ENCODE measurements at regions not wholly inside any gene's neighbourhood (a gene's known extent, or its start where the extent isn't known, plus 50 kb on each side); places are given as distances from the start of the nearest gene placed in this dataset.

DNA sequence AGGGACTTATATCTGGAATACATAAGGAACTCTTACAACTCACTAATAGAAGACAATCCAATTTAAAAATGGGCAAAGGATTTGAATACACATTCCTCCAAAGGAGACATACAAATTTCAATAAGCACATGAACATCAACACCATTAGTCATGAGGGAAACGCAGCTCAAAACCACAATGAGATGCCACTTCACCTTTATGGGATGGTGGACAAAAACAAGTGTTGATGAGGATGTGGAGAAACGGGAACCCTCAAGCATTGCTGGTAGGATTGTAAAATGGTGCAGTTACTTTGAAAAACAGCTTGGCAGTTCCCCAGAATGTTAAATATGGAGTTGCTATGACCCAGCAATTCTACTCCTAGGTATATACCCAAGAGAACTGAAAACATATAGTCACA is 72.7 kb upstream of the IER5L start:
- no peak for DNase-seq

DNA sequence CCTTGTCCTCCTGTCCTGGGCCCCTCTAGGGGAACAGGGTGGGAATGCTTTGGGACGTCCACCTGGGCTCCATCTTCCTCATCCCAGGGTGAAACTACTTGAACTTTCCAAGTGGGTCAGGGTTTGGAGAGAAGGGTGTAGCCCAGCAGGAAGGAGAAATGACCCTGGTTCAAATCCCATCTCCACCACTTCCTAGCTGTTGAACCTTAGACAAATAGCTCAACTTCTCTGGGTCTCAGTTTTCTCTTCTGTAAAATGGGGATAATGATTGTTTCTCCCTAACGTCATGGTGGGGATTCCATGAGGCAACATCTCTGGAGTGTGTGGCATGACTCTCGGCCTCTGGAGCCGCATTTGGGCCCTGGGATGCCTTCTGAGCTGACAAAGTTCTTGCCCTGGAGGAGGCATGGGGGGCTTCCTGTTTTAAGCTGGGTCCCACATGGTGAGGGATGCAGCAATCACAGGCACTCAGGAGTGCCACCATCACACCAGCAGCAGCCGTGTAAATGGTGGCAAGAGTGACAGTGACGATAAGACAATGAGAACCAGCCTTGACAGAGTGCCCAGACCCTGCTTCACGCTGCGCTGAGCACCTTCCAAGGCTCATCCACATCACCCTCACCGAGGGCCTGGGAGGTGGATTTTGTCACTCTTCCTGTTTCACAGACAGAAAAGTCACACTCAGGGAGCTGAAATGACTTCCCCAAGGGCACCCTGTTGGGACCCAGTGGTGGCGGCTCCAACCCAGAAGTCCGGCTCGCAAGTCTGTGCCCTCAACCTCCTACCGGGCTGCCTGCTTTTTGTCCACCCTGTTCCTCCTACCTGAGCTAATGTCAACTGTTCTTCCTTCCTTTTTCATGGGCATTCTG is 69.5 kb upstream of the IER5L start:
- no peak for DNase-seq

DNA sequence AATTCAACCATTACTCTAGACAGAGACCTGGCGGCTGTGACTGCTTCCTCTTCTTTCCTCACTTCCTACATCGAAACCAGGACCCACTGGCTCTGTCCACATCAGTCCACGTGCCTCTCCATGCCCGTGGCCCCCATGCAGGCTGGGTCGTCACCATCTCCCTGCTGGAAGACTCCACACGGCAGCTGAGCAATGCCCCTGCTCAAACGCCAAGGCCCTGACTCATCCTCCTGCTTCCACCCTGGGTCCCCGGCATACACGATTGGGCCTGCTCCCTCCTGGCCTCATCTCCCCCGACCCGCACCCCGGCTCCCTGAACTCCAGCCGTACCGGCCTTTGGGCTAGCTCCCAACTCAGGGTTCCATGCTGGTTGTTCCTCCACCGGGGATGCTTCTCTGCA is 67.2 kb upstream of the IER5L start:
- no peak for DNase-seq

DNA sequence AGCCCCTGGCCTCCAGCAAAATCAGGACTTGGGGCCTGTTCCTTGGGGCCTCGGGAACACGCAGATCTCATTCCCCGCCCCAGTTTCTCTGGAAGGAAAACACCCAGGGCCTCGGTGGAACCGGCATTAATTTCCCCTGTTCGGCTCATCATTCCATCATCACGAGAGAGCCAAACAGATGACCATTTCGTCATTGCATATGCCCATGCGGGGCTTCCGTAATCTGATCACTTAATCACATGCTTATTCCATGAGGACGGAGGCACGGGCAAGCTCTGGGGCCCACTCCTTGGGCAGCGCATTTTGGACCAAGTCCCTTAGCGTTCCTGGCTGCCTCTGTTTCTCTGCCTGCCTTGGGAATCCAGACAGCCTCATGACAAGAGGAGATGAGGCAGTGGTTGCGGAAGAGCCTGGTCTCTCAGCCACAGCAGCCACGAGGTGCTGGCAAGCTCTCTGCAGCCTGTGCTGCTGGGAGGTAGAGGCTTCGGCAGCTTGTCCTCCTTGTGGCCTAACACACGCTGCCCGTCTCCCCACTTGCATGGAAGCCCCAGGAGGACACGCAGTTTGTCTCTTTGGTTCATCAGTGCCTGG is 65.0 kb upstream of the IER5L start:
- no peak for DNase-seq

DNA sequence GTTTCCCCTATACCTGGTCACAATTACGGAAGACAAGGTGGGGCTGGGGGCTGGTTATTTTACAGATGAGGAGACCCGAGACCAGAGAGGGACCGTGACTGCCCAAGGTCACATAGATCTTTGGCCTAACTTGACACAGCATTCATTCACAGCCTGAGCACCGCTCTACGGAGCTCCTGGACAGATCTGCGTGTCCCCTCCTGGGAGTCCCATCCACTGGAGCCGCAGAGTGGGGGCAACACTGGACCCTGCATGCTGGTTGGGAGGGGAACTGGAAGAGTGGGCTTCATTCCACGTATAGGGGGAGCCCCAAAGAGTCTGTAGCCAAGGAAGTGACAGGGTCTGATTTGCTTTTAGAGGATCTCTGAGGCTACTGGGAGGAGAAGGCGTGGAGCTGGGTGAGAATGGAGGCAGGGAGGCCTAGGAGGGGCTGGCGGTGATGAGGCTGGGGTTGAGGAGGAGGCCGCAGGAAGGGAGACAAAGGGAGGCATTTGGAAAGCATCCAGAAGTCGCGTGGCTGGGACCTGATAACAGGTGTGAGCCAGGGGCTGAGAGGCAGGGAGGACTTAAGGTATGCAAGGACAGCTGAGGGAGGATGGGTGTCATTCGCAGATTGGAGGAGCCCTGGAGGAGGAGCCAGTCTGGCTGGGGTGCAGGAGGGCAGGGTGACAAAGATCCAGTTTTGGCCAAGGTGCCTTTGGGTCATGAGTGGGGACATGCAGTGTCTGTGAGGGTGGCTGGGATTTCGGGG is 64.3 kb upstream of the IER5L start:
- DNase-seq = no peak

DNA sequence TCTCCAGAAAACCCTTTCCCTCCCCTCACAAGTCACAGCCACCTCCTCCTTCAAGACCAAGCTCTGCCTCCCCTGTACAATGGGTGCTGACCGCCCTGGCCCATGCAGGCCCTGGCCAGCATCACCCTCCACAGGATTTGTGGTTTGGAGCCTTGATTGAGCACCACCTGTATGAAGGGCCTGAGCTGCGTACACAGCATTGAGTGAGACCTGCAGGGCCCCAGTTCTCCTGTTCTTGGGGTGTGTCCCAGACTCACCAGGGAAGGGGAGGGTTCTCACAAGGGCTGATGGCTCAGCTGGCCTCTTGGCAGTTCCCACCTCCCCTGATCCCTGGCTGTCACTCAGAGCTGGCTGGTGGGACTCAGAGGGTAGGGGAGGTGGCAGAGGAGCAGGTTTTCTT is 63.7 kb upstream of the IER5L start:
- DNase-seq = no peak

DNA sequence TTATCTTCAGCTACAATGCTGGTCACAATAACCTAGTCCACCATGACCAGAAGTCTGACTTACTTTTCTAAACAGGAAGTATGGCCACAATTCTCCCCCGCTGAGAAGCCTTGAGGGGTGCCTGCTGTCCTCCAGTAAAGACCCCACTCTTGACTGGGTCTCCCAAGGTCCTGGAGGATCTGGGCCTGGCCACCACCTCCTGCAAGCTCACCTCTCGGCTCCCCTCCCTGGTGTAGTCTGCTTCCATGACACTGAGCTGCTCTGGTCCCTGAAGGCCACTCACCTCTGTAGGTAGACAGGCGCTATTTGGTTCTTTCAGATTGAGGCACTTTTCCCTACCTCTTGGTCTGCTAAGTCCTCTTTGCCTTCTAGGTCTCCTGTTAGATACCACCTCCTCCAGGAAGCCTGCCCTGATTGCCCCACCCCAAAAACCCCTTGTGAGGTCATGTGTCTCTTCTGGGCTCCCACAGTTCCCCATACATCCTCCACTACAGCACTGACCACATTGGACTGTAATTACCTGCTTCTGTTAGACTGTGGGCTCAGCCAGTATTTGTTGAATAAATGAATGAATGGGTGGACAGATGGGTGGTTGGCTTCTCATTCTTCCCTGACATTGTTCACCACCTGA is 62.6 kb upstream of the IER5L start:
- DNase-seq = no peak

DNA sequence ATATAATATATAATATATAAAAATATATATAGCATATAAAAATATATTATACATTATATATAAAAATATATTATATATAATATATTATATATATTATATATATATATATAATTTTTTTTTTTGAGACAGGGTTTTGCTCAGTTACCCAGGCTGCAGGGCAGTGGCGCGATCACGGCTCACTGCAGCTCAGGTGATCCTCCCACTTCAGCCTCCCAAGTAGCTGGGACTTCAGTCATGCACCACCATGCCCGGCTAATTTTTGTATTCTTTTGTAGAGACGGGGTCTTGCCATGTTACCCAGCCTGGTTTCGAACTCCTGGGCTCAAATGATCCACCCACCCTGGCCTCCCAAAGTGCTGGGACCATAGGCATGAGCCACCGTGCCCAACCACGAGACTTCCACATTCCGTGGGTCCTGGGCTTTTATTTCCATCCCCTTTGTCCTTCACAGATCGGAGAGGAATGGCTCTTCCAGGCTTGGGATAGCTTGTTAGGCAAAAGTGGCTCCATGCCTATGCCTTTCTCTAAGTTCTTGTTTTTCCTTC is 62.0 kb upstream of the IER5L start:
- no peak for DNase-seq

DNA sequence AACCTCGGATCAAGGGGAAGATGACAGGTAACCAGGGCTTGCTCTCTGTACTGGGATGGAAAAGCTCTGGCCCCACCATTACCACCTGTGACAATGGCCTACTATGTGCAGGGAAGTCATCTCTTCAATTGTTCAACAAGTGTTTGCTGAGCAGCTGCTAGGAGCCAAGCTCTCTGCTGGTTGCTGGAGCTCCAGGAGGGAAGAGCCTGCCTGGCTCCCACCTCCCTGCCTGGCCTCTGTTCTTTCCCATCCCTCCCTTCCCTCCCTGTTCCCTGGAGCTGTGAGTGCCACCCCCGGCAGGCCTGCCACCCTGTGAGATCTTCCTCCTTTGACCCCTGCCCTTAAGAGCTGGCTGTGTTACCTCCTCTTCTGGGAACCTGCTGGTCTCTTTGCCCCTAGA is 59.7 kb upstream of the IER5L start:
- DNase-seq = no peak

DNA sequence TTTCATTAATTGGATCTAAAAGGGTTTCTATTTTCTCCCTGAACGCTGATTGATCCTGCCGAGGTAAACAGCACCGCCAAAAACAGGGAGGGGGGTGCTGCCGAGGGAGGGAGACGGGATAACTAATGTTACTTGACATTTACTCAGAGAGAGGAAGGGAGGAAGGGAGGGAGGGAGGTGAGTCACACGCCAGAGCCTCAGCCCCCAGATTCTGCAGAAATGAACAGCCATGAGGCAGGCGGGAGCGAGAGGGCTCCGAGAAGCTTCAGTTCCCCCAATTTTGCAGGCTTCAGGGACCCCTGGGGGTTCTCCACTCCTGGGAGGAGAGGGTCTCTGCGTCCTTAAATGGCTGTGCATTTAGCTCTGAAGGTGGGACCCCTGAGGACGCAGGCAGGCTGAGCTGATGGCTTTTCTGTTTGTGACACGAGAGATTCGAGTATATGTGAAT is 59.1 kb upstream of the IER5L start:
- DNase-seq = no peak

DNA sequence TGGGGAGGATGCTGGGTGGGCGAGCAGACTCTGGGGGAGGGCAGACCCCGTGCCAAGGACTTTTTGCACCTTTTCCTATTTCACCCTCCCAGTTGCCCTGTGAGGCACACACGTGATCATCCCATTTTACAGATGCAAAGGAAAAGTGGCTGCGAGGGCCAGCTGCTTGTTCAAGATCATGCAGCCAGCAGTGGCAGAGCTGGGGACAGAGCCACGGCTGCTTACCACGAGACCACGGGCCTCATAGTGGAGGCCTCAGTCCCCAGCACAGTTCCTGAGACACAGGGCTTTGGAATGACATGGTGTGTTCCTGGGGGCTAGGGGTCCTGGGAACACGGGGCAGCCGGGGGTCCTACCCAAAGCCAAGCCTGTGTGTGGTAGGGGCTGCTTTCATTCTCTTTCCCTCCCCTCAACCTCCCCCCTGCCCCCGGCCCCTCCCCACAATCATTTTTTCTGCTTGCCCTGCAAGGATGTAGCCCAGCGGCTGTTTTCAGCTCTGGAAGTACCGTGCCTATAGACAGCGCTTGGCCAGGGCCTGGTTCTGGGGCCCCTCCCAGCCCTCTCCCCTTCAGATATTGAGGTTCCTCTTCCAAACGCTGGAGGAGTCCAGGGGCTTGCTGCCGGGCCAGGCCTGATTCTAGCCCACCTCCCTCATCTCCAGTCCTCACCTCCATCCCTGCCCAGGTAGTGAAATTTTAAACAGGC is 58.5 kb upstream of the IER5L start:
- no peak for DNase-seq

DNA sequence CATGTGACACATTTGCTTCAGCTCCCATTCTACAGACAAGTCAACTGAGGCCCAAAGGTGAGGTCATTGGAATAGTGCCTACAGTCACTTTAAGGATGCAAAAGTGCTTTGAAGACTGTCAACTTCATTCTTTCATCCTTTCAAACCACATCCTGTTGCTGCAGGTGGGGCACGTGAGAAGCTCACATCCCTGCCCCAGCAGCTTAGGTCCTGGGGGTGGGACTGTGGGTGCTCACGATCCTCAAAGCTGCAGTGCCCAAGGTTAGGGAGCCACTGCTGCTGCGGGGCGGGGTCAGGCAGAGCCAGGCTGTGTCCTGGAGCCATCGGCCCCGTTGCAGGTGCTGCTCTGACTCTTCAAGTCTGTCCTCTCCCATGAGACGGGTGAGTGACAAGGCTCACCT is 57.9 kb upstream of the IER5L start:
- DNase-seq = no peak

DNA sequence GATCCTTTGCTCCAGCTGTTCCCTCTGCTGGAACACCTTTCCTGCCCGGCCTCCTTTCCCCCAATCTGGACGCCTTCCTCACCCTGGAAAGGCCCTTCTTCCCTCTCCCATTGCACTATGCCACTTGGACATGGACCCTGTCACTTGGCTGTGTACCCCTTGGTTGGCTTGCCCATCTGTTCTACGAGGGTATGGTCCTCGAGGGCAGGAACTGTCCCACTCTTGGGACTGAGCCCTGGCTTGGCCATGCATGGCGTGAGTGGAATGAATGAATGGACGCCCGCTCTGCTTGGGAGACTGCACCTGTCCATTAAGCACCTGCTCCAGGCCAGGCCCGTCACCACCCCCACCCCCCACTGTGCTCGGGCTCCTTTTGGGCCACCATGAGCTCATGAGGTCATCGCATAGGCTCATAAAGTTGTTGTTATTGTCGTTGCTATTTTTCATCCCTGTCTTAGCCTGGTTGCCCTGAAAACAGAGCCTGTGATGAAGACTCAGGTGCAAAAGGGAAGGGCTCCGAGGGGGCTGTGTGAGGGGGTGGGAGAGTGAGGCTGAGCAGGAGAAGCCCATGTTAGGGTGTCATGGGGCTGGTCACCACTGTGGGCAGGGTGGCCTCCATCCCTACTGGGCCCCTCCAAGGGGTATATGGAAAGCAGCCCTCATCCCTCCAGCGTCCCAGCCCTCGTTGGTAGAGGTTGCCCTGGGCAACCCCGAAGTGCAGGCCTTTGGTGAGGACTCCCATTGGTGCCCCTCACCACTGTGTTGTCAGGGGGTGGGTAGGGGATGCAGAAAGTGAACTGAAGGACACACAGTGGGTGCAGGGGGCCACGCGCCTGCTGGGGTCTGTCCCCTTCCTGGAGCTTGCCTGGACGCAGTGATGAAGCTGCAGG is 57.2 kb upstream of the IER5L start:
- no peak for DNase-seq

DNA sequence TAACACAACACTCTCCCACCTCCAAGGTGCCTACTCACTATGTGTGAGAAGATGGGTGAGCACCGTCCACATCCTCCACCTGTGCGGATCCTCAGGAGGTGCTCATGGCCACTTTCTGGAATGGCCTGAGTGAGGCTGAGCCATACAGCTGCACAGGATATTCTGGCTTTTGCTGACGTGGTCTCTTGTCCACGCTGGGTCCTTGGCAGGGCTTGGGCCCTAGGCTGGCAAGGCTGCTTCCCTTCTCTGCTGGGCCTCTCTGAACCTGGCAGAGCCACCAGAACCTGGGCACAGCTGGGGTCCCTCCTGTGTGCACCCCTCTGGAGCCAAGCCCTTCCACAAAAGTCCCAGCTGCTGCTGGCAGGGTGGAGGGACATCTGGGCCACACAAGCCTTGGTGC is 56.4 kb upstream of the IER5L start:
- DNase-seq = no peak

DNA sequence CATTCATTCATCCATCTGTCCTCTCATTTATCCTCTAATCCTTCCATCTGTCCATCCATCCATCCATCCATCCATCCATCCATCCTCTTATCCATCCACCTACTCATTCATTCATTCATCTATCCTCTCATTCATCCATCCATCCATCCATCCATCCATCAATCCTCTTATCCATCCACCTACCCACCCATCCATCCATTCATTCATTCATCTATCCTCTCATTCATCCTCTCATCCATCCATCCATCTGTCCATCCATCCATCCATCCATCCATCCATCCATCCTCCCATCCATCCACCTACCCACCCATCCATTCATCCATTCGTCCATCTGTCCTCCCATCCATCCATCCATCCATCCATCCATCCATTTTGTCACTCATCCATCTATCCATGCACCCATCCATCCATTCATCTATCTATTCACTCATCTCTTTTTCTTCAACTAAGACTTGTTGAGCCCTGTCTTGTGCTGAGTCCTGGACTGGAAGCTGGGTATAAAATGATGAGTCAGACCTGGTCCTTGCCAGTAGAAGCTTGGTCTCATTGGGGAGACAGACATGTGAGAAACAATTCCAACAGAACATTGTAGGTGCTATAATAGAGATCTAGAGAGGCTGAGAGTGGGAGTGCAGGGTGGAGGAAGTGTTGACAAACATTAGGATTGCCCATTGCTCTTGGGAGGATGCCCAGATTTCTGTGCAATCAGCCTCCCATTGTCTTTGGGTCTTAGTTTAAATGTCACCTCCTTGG is 55.0 kb upstream of the IER5L start:
- DNase-seq = no peak

DNA sequence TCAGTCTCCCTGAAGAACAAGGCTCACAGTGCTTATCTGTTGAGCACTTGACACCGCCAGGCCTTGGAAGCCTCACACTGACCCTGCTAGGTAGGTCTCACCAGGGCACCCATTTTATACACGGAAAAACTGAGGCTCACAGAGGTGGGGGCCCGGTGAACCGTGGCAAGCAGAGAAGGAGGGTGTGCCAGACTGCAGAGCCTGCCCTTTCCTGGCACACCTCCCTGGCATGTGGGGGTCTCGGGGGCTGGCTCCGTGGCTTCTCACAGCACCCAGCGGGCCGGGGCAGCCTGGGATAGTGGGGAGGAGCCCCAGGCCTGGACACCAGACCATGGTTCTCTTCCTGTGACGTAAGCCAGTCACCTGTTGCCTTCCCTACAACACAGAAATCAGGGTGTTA is 53.7 kb upstream of the IER5L start:
- DNase-seq = no peak

DNA sequence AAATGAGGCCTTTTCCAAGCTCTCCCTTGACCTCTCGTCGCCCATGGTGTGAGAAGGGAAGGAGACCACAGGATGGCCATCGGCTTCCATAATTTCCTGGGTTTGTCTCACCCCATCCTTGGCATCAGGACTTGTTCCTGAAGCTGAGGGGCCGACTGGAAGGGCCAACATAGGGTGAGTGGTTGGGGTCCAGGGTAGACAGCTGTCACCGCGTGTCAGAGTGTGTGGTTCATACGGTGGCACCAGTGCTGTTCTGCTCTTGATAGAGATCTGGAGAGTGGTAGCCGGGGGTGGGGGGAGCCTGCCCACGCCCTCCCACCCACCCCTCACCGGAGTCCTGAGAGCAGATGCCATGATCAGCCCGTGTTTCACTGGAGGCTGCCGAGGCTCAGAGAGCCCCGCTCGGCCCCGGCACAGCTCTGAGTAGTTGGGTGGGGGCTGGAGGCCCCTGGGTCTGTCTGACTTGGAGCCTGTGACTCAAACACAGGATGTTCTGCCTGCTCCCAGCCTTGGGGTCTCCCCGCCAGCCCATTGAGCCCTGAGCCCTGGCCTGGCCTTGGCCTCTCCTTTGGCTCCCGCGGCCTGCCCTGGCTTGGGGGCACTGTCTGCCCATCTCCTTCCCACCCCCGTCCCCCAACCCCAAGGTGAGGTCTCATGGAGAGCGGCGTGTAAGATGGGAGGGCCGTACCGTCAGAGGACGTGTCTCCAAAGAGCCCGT is 53.1 kb upstream of the IER5L start:
- DNase-seq = no peak

DNA sequence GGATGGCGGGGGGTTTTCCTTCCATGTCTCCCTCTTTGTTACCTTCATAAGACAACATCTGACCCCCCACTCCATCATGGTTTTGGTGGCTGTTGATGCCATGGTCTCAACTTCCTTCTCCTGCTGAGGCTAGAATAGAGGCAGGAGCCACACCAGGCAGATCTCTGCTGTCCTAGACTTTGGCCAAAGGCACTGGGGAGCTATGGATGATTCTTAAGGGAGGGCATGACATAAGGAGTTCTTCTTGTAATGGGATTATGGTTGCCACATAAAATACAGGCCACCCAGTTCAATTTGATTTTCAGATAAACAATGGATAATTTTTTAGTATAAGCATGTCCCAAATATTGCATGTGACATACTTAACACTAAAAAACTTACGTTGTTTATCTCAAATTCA is 52.2 kb upstream of the IER5L start:
- no peak for DNase-seq
